ENCODE measurements at regions not wholly inside any gene's neighbourhood (a gene's known extent, or its start where the extent isn't known, plus 50 kb on each side); places are given as distances from the start of the nearest gene placed in this dataset.
"Not testable (repeated sequence)": the region's sequence is repeated elsewhere in the genome, so short reads cannot be mapped to it uniquely, and the experiment has no call there.

GRCh38 chr10:52505341-52505740, 191.3 kb downstream of the DKK1 start:
- not testable (repeated sequence) for TF ChIP-seq CTCF (conservative IDR thresholded peaks at IDR 0.05); ZFX (IDR thresholded peaks at IDR 0.05)

All from C4-2B (cell line).